Right lobe of liver (tissue), 6 donors: ENCODE measurements at regions not wholly inside any gene's neighbourhood (a gene's known extent, or its start where the extent isn't known, plus 50 kb on each side); places are given as distances from the start of the nearest gene placed in this dataset.

Source experiments
- ATAC-seq, 4 donors: fragments of 200-7000 bp; cut with Tn5 transposase; one replicate each; pipeline ENCODE4 v1.9.1; 2020; ENCODE audit warnings: mild to moderate bottlenecking in 4 of 4, moderate library complexity in 4 of 4
- DNase-seq, 3 donors: peaks; one replicate each; pipeline ENCODE4 v3.0.0-alpha.2; 2020
- H3K27ac ChIP-seq, 3 donors: fragments of 200-600 bp; one replicate each; pipeline ENCODE4 v1.8.0; 2022
- H3K27me3 ChIP-seq, 2 donors: fragments of 200-600 bp; one replicate each; pipeline ENCODE4 v1.8.0; 2022
- H3K36me3 ChIP-seq, 4 donors: fragments of 200-600 bp; sonication (generic) in 1 of 4; one replicate each; pipeline versions ENCODE4 v1.5.1 to v1.8.0; 2017 to 2022; ENCODE audit warnings: control low read depth in 1 of 4
- H3K4me1 ChIP-seq, 4 donors: fragments of 200-600 bp; sonication (generic) in 1 of 4; one replicate each; pipeline versions ENCODE4 v1.5.1 to v1.8.0; 2017 to 2022; ENCODE audit warnings: control low read depth in 1 of 4
- H3K4me3 ChIP-seq, 3 donors: fragments of 200-600 bp; one replicate each; pipeline ENCODE4 v1.8.0; 2022
- H3K9me3 ChIP-seq, 4 donors: fragments of 200-600 bp; sonication (generic) in 1 of 4; one replicate each; pipeline versions ENCODE4 v1.5.1 to v1.8.0; 2017 to 2022; ENCODE audit warnings: control low read depth in 1 of 4
- POLR2A ChIP-seq: fragments of 450-650 bp; IDR thresholded peaks from one replicate; pipeline ENCODE4 v1.6.1; 2017; ENCODE audit warnings: antibody characterized with exemption, mild to moderate bottlenecking
- WGBS: methylation state at CpG from one replicate; pipeline ENCODE4 v1.1.6; 2018; ENCODE audit warnings: low coverage, low lambda C conversion rate; ENCODE audit not compliant: insufficient coverage; ENCODE audit errors: missing lambda C conversion rate; 5-methylcytosine and 5-hydroxymethylcytosine counted together
- intact Hi-C, 2 donors: fragments of 100-400 bp; cut with DNase I; formaldehyde crosslinking; loops; one replicate each; pipeline versions ENCODE4 v1.11.2 to v1.14.1; 2022
- TF ChIP-seq, protein P1 (sequence below), 4 donors: fragments of 200-600 bp in 3 of 4; fragments of 450-650 bp in 1 of 4; IDR thresholded peaks; one replicate each; pipeline versions ENCODE4 v1.5.1 to v1.8.0; 2016 to 2022; ENCODE audit warnings: antibody characterized with exemption in 4 of 4, mild to moderate bottlenecking in 2 of 4
- donor health status: DM: no; HTN: yes; CAD: no.
- donor health status: DM: no; HTN: no; CAD: no.
- donor health status: DM: no; HTN: no; CAD: no.
- donor health status: DM: no; HTN: yes; CAD: no.
- donor health status: DM: no; HTN: yes; CAD: no.

DNA sequence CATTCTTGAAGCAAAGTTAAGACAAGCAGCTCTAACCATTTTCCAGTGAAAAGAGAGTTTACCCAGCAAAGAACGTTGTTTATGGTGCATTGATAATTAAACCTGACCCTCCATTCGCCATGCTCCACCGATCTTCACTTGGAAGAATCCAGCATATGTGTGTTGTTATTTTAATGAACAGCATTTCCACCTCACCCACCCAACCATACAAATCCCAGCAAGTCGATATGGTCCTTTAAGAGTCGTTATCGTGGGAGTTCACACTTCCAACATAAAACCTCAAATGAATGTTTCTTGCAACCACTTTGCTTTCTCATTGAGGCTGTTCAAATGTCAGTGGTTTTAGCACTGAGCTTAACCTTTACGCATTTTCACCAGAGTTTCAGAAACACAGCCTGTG lies 147.4 kb upstream of the LDB2 start:
- ATAC-seq (no peak), DNase-seq (no peak)
- no peaks in the 10 kb centered on the region for H3K9me3 ChIP-seq
- no peak overlapping the region for H3K27ac ChIP-seq
- H3K4me3 ChIP-seq, result no peak overlapping the region
- TF ChIP-seq, protein P1, sequence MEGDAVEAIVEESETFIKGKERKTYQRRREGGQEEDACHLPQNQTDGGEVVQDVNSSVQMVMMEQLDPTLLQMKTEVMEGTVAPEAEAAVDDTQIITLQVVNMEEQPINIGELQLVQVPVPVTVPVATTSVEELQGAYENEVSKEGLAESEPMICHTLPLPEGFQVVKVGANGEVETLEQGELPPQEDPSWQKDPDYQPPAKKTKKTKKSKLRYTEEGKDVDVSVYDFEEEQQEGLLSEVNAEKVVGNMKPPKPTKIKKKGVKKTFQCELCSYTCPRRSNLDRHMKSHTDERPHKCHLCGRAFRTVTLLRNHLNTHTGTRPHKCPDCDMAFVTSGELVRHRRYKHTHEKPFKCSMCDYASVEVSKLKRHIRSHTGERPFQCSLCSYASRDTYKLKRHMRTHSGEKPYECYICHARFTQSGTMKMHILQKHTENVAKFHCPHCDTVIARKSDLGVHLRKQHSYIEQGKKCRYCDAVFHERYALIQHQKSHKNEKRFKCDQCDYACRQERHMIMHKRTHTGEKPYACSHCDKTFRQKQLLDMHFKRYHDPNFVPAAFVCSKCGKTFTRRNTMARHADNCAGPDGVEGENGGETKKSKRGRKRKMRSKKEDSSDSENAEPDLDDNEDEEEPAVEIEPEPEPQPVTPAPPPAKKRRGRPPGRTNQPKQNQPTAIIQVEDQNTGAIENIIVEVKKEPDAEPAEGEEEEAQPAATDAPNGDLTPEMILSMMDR (IDR thresholded peaks at IDR 0.05), result no peak
- no peak for TF ChIP-seq POLR2A
- H3K27me3 ChIP-seq, result no peaks in the 10 kb centered on the region
- 74% methylated on average over 7 of the region's 7 CpGs for WGBS
- intact Hi-C loops, result no loop called here
- no peaks in the 10 kb centered on the region for H3K36me3 ChIP-seq
- H3K4me1 ChIP-seq, result no peaks in the 10 kb centered on the region

DNA sequence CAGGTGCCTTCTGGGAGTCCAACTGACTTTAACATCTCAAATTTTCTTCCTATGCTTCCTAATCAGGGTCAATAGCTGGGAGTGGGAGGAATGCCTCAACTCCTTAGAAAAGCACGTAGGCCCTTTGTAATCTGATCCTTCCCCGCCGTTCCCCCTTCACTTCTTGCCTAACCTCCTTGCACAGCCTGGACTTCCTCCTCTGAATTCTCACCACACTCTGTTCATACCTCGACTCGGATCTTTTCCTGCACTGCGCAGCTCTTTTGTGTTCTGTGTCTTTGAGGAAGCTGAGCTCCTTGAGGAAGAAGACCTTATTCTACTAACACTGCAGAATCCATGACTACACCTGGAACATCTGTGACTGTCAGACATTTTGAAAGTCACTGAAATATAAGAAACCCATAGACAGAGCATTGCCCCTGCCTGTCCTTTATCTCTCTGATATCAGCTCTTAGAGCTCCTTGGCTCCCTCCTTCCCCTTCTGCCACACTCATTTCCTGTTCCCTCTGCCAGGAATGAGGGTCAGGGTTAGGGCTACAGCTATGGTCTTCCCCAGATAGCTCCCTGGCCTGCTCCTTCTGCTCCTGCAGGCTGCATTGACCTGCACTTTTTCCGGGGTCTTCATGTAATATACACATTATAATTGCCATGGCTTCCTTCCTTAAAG lies 140.2 kb upstream of the LDB2 start:
- 64% methylated on average over 7 of the region's 7 CpGs for WGBS
- H3K36me3 ChIP-seq, result no peaks in the 10 kb centered on the region
- H3K9me3 ChIP-seq, result no peaks in the 10 kb centered on the region
- intact Hi-C loops, result no loop called here
- DNase-seq (no peak), ATAC-seq (no peak)
- no peaks in the 10 kb centered on the region for H3K4me1 ChIP-seq
- no peak overlapping the region for H3K4me3 ChIP-seq
- no peaks in the 10 kb centered on the region for H3K27me3 ChIP-seq
- no peak overlapping the region for H3K27ac ChIP-seq
- TF ChIP-seq POLR2A, result no peak
- TF ChIP-seq, protein P1 (IDR thresholded peaks at IDR 0.05), result no peak

DNA sequence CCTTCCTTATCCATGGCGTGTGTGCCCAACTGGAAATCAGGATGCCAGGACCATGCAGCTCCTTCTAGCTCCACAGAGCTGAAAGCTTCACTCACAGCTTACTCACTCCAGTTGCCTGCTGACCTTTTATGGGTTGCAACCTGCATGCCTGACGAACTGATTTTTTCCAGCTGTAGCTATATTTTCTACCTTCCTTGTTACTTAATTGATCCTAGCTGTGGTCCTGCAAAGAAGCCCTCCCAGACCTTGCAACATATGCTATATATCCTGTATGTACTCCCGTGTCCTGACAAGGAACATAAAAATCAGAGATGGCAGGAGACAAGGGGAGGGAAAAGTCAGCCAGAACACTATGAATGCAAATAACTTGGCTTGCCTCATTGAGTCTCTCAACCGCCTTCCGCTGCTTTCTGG lies 135.3 kb upstream of the LDB2 start:
- no peaks in the 10 kb centered on the region for H3K27me3 ChIP-seq
- H3K27ac ChIP-seq, result no peak overlapping the region
- H3K4me3 ChIP-seq, result no peak overlapping the region
- 51% methylated on average over 5 of the region's 5 CpGs for WGBS
- H3K4me1 ChIP-seq, result no peaks in the 10 kb centered on the region
- ATAC-seq (no peak), DNase-seq (no peak)
- no peaks in the 10 kb centered on the region for H3K9me3 ChIP-seq
- TF ChIP-seq, protein P1 (IDR thresholded peaks at IDR 0.05), result no peak
- no peak for TF ChIP-seq POLR2A
- intact Hi-C loops, result no loop called here
- H3K36me3 ChIP-seq, result no peaks in the 10 kb centered on the region

DNA sequence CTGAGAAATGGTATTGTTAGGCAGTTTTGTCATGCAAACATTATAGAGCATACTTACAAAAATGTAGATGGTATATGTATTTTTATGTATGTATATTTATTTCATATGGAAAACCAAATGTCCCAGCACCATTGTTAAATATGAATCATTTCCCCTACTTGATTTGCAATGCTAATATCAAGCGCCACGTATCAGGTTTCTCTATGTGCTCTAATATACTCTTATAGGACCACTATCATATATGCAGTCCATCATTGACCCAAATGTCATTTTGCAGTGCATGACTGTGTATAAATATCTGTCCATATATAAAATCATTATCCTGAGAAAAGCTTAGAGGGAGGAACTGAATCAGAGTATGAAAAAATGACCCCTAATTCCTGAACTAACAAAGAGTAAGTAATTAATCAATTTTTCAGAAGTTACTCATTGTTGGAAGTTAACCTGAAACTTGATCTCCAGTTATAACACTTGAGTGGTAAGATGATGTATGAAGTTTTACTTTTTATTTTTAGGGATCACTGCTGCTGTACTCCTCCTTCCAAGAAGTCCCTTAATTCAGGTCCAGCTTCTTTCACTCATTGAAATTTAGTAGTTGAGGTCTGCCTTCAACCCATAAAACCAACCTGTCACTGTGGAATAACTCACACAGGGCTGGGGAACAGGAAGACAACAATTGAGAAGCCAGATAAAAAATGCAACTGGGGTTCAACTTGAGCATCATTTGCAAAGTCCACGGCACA lies 134.8 kb upstream of the LDB2 start:
- intact Hi-C loops, result no loop called here
- H3K27ac ChIP-seq, result no peak overlapping the region
- no peaks in the 10 kb centered on the region for H3K9me3 ChIP-seq
- DNase-seq (no peak), ATAC-seq (no peak)
- H3K27me3 ChIP-seq, result no peaks in the 10 kb centered on the region
- WGBS, result 60% methylated on average over 3 of the region's 3 CpGs
- H3K36me3 ChIP-seq, result no peaks in the 10 kb centered on the region
- H3K4me3 ChIP-seq, result no peak overlapping the region
- H3K4me1 ChIP-seq, result no peaks in the 10 kb centered on the region
- TF ChIP-seq, protein P1 (IDR thresholded peaks at IDR 0.05), result no peak
- no peak for TF ChIP-seq POLR2A
